Mammary epithelial cell (primary cell): ENCODE measurements at regions not wholly inside any gene's neighbourhood (a gene's known extent, or its start where the extent isn't known, plus 50 kb on each side); places are given as distances from the start of the nearest gene placed in this dataset.

Source experiments
- EZH2 ChIP-seq: IDR thresholded peaks from 2 replicates; pipeline ENCODE4 v1.6.1; 2012; ENCODE audit warnings: low read length, inconsistent platforms, borderline replicate concordance
- TF ChIP-seq, protein P1 (sequence below), 2 donors: IDR thresholded peaks in 1 of 2; conservative IDR thresholded peaks in 1 of 2; 2 replicates each; pipeline ENCODE4 v1.5.1; 2011 to 2012; ENCODE audit warnings: inconsistent platforms in 2 of 2, low read length in 2 of 2, mild to moderate bottlenecking in 2 of 2, control low read depth in 1 of 2, low read depth in 1 of 2; ENCODE audit not compliant: insufficient read depth in 1 of 2; ENCODE audit errors: extremely low read depth in 1 of 2

DNA sequence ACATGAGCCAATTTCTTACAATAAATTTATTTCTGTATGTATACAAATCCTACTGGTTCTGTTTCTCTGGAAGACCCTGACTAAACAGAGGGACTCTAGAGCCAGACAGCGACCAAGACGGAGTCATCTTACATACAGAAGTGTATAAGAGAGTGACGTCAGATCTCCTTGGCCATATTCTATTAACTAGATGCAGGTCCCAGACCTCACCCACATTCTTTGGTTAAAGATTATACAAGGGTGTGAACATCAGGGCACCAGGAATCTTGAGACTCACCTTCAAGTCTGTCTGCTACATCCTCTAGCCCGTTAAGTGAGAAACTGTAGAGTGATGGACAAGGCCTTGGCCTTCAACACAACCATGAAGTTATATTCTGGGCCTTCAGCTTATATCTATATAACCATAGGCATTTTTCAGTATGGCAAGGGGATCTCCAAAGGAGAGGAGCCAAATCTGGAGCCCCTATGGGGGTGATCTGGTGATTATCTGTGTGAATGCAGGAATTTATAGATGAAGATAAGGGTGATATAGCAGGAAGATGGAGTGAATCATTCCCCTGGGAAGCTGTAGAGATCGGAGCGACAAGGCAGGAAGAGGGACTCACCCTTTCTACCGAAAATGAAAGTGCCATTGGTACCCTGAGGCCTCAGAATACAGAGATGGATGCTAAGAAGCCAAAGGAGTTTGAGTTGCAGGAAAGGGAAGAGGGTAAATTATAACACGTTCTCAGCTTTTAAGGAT, 83.9 kb downstream of the ADAMTS1 start:
- TF ChIP-seq, protein P1, sequence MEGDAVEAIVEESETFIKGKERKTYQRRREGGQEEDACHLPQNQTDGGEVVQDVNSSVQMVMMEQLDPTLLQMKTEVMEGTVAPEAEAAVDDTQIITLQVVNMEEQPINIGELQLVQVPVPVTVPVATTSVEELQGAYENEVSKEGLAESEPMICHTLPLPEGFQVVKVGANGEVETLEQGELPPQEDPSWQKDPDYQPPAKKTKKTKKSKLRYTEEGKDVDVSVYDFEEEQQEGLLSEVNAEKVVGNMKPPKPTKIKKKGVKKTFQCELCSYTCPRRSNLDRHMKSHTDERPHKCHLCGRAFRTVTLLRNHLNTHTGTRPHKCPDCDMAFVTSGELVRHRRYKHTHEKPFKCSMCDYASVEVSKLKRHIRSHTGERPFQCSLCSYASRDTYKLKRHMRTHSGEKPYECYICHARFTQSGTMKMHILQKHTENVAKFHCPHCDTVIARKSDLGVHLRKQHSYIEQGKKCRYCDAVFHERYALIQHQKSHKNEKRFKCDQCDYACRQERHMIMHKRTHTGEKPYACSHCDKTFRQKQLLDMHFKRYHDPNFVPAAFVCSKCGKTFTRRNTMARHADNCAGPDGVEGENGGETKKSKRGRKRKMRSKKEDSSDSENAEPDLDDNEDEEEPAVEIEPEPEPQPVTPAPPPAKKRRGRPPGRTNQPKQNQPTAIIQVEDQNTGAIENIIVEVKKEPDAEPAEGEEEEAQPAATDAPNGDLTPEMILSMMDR (conservative IDR thresholded peaks at IDR 0.05 in 1 of 2, IDR thresholded peaks at IDR 0.05 in 1 of 2; ENCODE audit: extremely low read depth in 1 of 2, insufficient read depth in 1 of 2, low read depth in 1 of 2, low read length in 2 of 2) = no peak
- TF ChIP-seq EZH2 = no peak
